CD14-positive monocyte (primary cell): ENCODE measurements at regions not wholly inside any gene's neighbourhood (a gene's known extent, or its start where the extent isn't known, plus 50 kb on each side); places are given as distances from the start of the nearest gene placed in this dataset.

Source experiments
- DNase-seq, 3 donors: peaks; one replicate each; pipeline ENCODE4 v3.0.0-alpha.2; 2011 to 2022
- H2AFZ ChIP-seq: 2 replicates; pipeline ENCODE4 v1.6.0; 2012; ENCODE audit warnings: mild to moderate bottlenecking, low read depth, low read length, inconsistent platforms; ENCODE audit not compliant: insufficient read depth, poor library complexity, severe bottlenecking
- H3K27ac ChIP-seq, 2 donors: 1 replicate in 1 of 2; 2 replicates in 1 of 2; pipeline ENCODE4 v1.5.1; 2012 to 2013; ENCODE audit warnings: low read length in 2 of 2, control low read depth in 1 of 2, inconsistent platforms in 1 of 2, low read depth in 1 of 2, mild to moderate bottlenecking in 1 of 2
- H3K27me3 ChIP-seq, 2 donors: one replicate each; pipeline versions ENCODE4 v1.6.0 to v1.6.1; 2011 to 2013; ENCODE audit warnings: low read length in 2 of 2; ENCODE audit not compliant: control insufficient read depth in 2 of 2, insufficient read depth in 2 of 2
- H3K36me3 ChIP-seq, 2 donors: replicated peaks in 1 of 2; 1 replicate in 1 of 2; 2 replicates in 1 of 2; pipeline versions ENCODE4 v1.5.1 to v1.6.1; 2012 to 2013; ENCODE audit warnings: low read length in 2 of 2, control low read depth in 1 of 2, inconsistent platforms in 1 of 2, mild to moderate bottlenecking in 1 of 2; ENCODE audit not compliant: insufficient read depth in 2 of 2, control insufficient read depth in 1 of 2
- H3K4me1 ChIP-seq, 2 donors: 1 replicate in 1 of 2; 2 replicates in 1 of 2; pipeline versions ENCODE4 v1.5.1 to v1.6.1; 2012 to 2013; ENCODE audit warnings: low read length in 2 of 2, control low read depth in 1 of 2, inconsistent platforms in 1 of 2, mild to moderate bottlenecking in 1 of 2, moderate library complexity in 1 of 2; ENCODE audit not compliant: insufficient read depth in 2 of 2, control insufficient read depth in 1 of 2
- H3K4me2 ChIP-seq: replicated peaks from 2 replicates; pipeline ENCODE3; 2012; ENCODE audit warnings: low read length, moderate library complexity, mild to moderate bottlenecking; ENCODE audit not compliant: poor library complexity, severe bottlenecking; ENCODE audit errors: extremely low read depth
- H3K4me3 ChIP-seq, 3 experiments: fragments of 200-600 bp in 1 of 3; sonication (generic) in 1 of 3; replicated peaks in 1 of 3; 1 replicate in 2 of 3; 2 replicates in 1 of 3; pipeline ENCODE4 v1.5.1; 2011 to 2013; ENCODE audit warnings: low read length in 3 of 3, mild to moderate bottlenecking in 3 of 3, control low read depth in 2 of 3, low read depth in 2 of 3, inconsistent platforms in 1 of 3, moderate library complexity in 1 of 3
- H3K79me2 ChIP-seq: 2 replicates; pipeline ENCODE4 v1.6.0; 2012; ENCODE audit warnings: mild to moderate bottlenecking, control low read depth, inconsistent platforms, low read length, moderate library complexity; ENCODE audit not compliant: insufficient read depth
- H3K9ac ChIP-seq: 2 replicates; pipeline ENCODE4 v1.6.0; 2017; ENCODE audit warnings: low read length, mild to moderate bottlenecking; ENCODE audit not compliant: insufficient read depth, poor library complexity, severe bottlenecking
- H3K9me3 ChIP-seq, 2 donors: replicated peaks in 1 of 2; 1 replicate in 1 of 2; 2 replicates in 1 of 2; pipeline versions ENCODE4 v1.5.1 to v1.6.1; 2012 to 2013; ENCODE audit warnings: low read length in 2 of 2, control low read depth in 1 of 2; ENCODE audit not compliant: control insufficient read depth in 1 of 2, insufficient read depth in 1 of 2
- H4K20me1 ChIP-seq: 2 replicates; pipeline ENCODE4 v1.6.0; 2012; ENCODE audit warnings: mild to moderate bottlenecking, low read length, control low read depth, moderate library complexity; ENCODE audit not compliant: insufficient read depth
- H3K27ac Mint-ChIP-seq, 7 donors: one replicate each; pipeline ENCODE4 v1.8.0; 2020; ENCODE audit warnings: mild to moderate bottlenecking in 7 of 7, mixed read lengths in 7 of 7, moderate library complexity in 6 of 7, inconsistent platforms in 2 of 7
- H3K27me3 Mint-ChIP-seq, 3 donors: one replicate each; pipeline ENCODE4 v1.8.0; 2021 to 2022; ENCODE audit warnings: low read depth in 3 of 3, mild to moderate bottlenecking in 3 of 3, mixed read lengths in 3 of 3, moderate library complexity in 3 of 3, inconsistent platforms in 1 of 3
- H3K36me3 Mint-ChIP-seq, 2 donors: one replicate each; pipeline ENCODE4 v1.8.0; 2020; ENCODE audit warnings: mixed read lengths in 2 of 2, inconsistent platforms in 1 of 2, mild to moderate bottlenecking in 1 of 2
- H3K4me1 Mint-ChIP-seq: one replicate; pipeline ENCODE4 v1.8.0; 2020; ENCODE audit warnings: mild to moderate bottlenecking, mixed read lengths
- H3K4me3 Mint-ChIP-seq, 2 donors: one replicate each; pipeline ENCODE4 v1.8.0; 2020; ENCODE audit warnings: mild to moderate bottlenecking in 2 of 2, mixed read lengths in 2 of 2, moderate library complexity in 1 of 2
- H3K9me3 Mint-ChIP-seq, 7 donors: one replicate each; pipeline ENCODE4 v1.8.0; 2020 to 2022; ENCODE audit warnings: mixed read lengths in 7 of 7, mild to moderate bottlenecking in 6 of 7, moderate library complexity in 6 of 7, inconsistent platforms in 2 of 7
- WGBS: methylation state at CpG from one replicate; pipeline ENCODE4 v1.1.5; 2013; ENCODE audit warnings: missing lambda C conversion rate; ENCODE audit not compliant: insufficient coverage; 5-methylcytosine and 5-hydroxymethylcytosine counted together
- intact Hi-C, 2 donors: fragments of 100-400 bp; cut with micrococcal nuclease; formaldehyde crosslinking; loops; one replicate each; pipeline versions ENCODE4 v1.15.0 to v1.15.1; 2023
- TF ChIP-seq, protein P1 (sequence below): fragments of 200-600 bp; IDR thresholded peaks from one replicate; pipeline ENCODE4 v1.8.0; 2022; ENCODE audit warnings: antibody characterized with exemption, mild to moderate bottlenecking

DNA sequence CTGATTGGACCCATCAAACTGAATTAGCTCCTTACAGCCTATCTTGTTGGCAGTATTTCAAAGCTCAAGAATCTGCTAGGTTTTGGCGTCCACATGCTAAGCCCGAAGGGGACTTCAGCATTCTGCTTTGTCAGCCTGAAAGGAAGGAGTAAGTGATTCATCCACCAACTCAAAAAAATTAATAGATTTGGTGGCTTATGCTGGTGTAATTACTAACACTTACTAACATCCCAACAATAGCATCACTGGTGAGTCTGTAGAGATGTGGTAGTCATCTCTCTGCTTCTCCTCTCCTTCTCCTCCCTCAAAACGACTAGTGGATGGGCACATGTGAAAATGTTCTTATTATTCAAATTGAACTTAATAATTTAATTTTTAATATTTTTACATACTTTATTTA lies 53.8 kb upstream of the EGR2 start:
- Histone ChIP-seq H3K4me2 (no peak overlapping the region), H3K36me3 (no peaks in the 10 kb centered on the region), H3K9me3 (no peaks in the 10 kb centered on the region), H3K79me2 (no peaks in the 10 kb centered on the region), H2AFZ (no peak overlapping the region), H3K4me1 (no peaks in the 10 kb centered on the region), H3K4me3 (no peak overlapping the region), H3K9ac (no peak overlapping the region), H3K27ac (no peak overlapping the region), H4K20me1 (no peaks in the 10 kb centered on the region), H3K27me3 (peaks cover 0 to 2% of the 10 kb centered on the region in 2 donors)
- no peak for DNase-seq
- Mint-ChIP-seq H3K4me1 (peaks cover 2% of the 10 kb centered on the region), H3K36me3 (no peaks in the 10 kb centered on the region), H3K9me3 (peaks cover 0 to 7% (median 2%) of the 10 kb centered on the region in 7 donors), H3K4me3 (no peak overlapping the region), H3K27me3 (peaks cover 4 to 8% (median 7%) of the 10 kb centered on the region in 3 donors), H3K27ac (no peak overlapping the region)
- no CpG with 5 or more reads among the region's 3 CpGs for WGBS
- intact Hi-C loops, result no loop called here
- TF ChIP-seq, protein P1, sequence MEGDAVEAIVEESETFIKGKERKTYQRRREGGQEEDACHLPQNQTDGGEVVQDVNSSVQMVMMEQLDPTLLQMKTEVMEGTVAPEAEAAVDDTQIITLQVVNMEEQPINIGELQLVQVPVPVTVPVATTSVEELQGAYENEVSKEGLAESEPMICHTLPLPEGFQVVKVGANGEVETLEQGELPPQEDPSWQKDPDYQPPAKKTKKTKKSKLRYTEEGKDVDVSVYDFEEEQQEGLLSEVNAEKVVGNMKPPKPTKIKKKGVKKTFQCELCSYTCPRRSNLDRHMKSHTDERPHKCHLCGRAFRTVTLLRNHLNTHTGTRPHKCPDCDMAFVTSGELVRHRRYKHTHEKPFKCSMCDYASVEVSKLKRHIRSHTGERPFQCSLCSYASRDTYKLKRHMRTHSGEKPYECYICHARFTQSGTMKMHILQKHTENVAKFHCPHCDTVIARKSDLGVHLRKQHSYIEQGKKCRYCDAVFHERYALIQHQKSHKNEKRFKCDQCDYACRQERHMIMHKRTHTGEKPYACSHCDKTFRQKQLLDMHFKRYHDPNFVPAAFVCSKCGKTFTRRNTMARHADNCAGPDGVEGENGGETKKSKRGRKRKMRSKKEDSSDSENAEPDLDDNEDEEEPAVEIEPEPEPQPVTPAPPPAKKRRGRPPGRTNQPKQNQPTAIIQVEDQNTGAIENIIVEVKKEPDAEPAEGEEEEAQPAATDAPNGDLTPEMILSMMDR, result no peak

- peaks cover 8% of the 10 kb centered on the region for H3K4me1 Mint-ChIP-seq
- intact Hi-C loops, result no loop called here
- H3K9me3 Mint-ChIP-seq, result peaks cover 0 to 1% (median 0%) of the 10 kb centered on the region in 7 donors
- DNase-seq, result no peak
- H3K4me3 Mint-ChIP-seq, result no peak overlapping the region
- peaks cover 0 to 2% of the 10 kb centered on the region in 2 donors for H3K27me3 ChIP-seq
- H3K4me2 ChIP-seq, result no peak overlapping the region
- H3K27me3 Mint-ChIP-seq, result peaks cover 2 to 4% (median 3%) of the 10 kb centered on the region in 3 donors
- no peak overlapping the region for H3K27ac ChIP-seq
- whole genome bisulfite sequencing, result no CpG with 5 or more reads among the region's 1 CpG
- no peaks in the 10 kb centered on the region for H4K20me1 ChIP-seq
- no peaks in the 10 kb centered on the region for H3K9me3 ChIP-seq
- no peak overlapping the region for H3K4me3 ChIP-seq
- H3K36me3 ChIP-seq, result no peaks in the 10 kb centered on the region
- H3K79me2 ChIP-seq, result no peaks in the 10 kb centered on the region
- no peaks in the 10 kb centered on the region for H3K4me1 ChIP-seq
- H3K9ac ChIP-seq, result no peak overlapping the region
- H3K36me3 Mint-ChIP-seq, result peaks cover 0 to 2% of the 10 kb centered on the region in 2 donors
- no peak overlapping the region for H3K27ac Mint-ChIP-seq
- H2AFZ ChIP-seq, result no peak overlapping the region
- TF ChIP-seq, protein P1, result no peak
Observed at GRCh38 chr10:62866941-62867340, 50.8 kb upstream of the EGR2 start.
